ENCODE measurements at regions not wholly inside any gene's neighbourhood (a gene's known extent, or its start where the extent isn't known, plus 50 kb on each side); places are given as distances from the start of the nearest gene placed in this dataset.
"Not testable (repeated sequence)": the region's sequence is repeated elsewhere in the genome, so short reads cannot be mapped to it uniquely, and the experiment has no call there.

- peaks cover 21 to 40% (median 23%) of the 10 kb centered on the region in 3 donors for H3K27me3 Mint-ChIP-seq
- no peaks in the 10 kb centered on the region for H3K4me1 Mint-ChIP-seq
- no peak overlapping the region for H3K4me3 Mint-ChIP-seq
- ATAC-seq (ENCODE audit: low read depth in 2 of 2) (no peak), DNase-seq (no peak)
- peaks cover 0 to 9% (median 5%) of the 10 kb centered on the region in 7 donors for H3K9me3 Mint-ChIP-seq
- H3K27ac Mint-ChIP-seq = peak overlapping the region in 1 of 6 donors; percentile 22
- H3K36me3 Mint-ChIP-seq = no peaks in the 10 kb centered on the region
These were observed 348.9 kb upstream of the C16orf82 start for GRCh38 chr16:26717826-26718225.

GRCh38 chr16:26721290-26721689 lies 345.4 kb upstream of the C16orf82 start:
- H3K36me3 Mint-ChIP-seq = no peaks in the 10 kb centered on the region
- no peak overlapping the region for H3K4me3 Mint-ChIP-seq
- no peak overlapping the region for H3K27ac Mint-ChIP-seq
- H3K9me3 Mint-ChIP-seq = peaks cover 3 to 16% (median 9%) of the 10 kb centered on the region in 7 donors
- peaks cover 22 to 27% (median 22%) of the 10 kb centered on the region in 3 donors for H3K27me3 Mint-ChIP-seq
- DNase-seq = no peak
- no peak for ATAC-seq (ENCODE audit: low read depth in 2 of 2)
- no peaks in the 10 kb centered on the region for H3K4me1 Mint-ChIP-seq

- H3K4me1 Mint-ChIP-seq; H3K36me3 Mint-ChIP-seq; DNase-seq; H3K27ac Mint-ChIP-seq; ATAC-seq (ENCODE audit: low read depth in 2 of 2): not testable (repeated sequence)
- H3K9me3 Mint-ChIP-seq = peaks cover 3 to 16% (median 9%) of the 10 kb centered on the region in 7 donors
- H3K4me3 Mint-ChIP-seq = peak overlapping the region in 1 of 8 donors; percentile 46
- peaks cover 26 to 27% (median 27%) of the 10 kb centered on the region in 3 donors for H3K27me3 Mint-ChIP-seq
These were observed 344.8 kb upstream of the C16orf82 start for GRCh38 chr16:26721957-26722356.

- Mint-ChIP-seq H3K4me1 (no peaks in the 10 kb centered on the region), H3K9me3 (peaks cover under 1 to 18% (median 6%) of the 10 kb centered on the region in 7 donors), H3K4me3 (no peak overlapping the region), H3K27ac (no peak overlapping the region), H3K36me3 (no peaks in the 10 kb centered on the region), H3K27me3 (peaks cover 21 to 22% (median 21%) of the 10 kb centered on the region in 3 donors)
- DNase-seq (no peak), ATAC-seq (ENCODE audit: low read depth in 2 of 2) (no peak)
These were observed 342.5 kb upstream of the C16orf82 start for GRCh38 chr16:26724189-26724588.

GRCh38 chr16:26727848-26728247 lies 338.9 kb upstream of the C16orf82 start:
- DNase-seq (no peak), ATAC-seq (ENCODE audit: low read depth in 2 of 2) (no peak)
- Mint-ChIP-seq H3K27me3 (peaks cover 23 to 37% (median 24%) of the 10 kb centered on the region in 3 donors), H3K27ac (no peak overlapping the region), H3K4me1 (no peaks in the 10 kb centered on the region), H3K9me3 (peaks cover 0 to 13% (median 4%) of the 10 kb centered on the region in 7 donors), H3K36me3 (no peaks in the 10 kb centered on the region), H3K4me3 (no peak overlapping the region)

GRCh38 chr16:26729951-26730541 lies 336.7 kb upstream of the C16orf82 start:
- no peaks in the 10 kb centered on the region for H3K4me1 Mint-ChIP-seq
- H3K4me3 Mint-ChIP-seq = no peak overlapping the region
- H3K27me3 Mint-ChIP-seq = peaks cover 16 to 38% (median 23%) of the 10 kb centered on the region in 3 donors
- peaks cover 0 to 9% (median 2%) of the 10 kb centered on the region in 7 donors for H3K9me3 Mint-ChIP-seq
- no peaks in the 10 kb centered on the region for H3K36me3 Mint-ChIP-seq
- ATAC-seq (ENCODE audit: low read depth in 2 of 2) (no peak), DNase-seq (no peak)
- H3K27ac Mint-ChIP-seq = no peak overlapping the region

- Mint-ChIP-seq H3K27me3 (peaks cover 15 to 32% (median 22%) of the 10 kb centered on the region in 3 donors), H3K36me3 (no peaks in the 10 kb centered on the region), H3K4me3 (no peak overlapping the region), H3K4me1 (no peaks in the 10 kb centered on the region), H3K27ac (no peak overlapping the region), H3K9me3 (peaks cover 0 to 9% (median 3%) of the 10 kb centered on the region in 7 donors)
- no peak for DNase-seq
- ATAC-seq (ENCODE audit: low read depth in 2 of 2) = no peak
These were observed 335.0 kb upstream of the C16orf82 start for GRCh38 chr16:26731729-26732128.

GRCh38 chr16:26733710-26734109 lies 333.0 kb upstream of the C16orf82 start:
- peaks cover 19 to 29% (median 25%) of the 10 kb centered on the region in 3 donors for H3K27me3 Mint-ChIP-seq
- no peaks in the 10 kb centered on the region for H3K4me1 Mint-ChIP-seq
- no peaks in the 10 kb centered on the region for H3K36me3 Mint-ChIP-seq
- DNase-seq (no peak), ATAC-seq (ENCODE audit: low read depth in 2 of 2) (no peak)
- peaks cover 0 to 9% (median 4%) of the 10 kb centered on the region in 7 donors for H3K9me3 Mint-ChIP-seq
- no peak overlapping the region for H3K4me3 Mint-ChIP-seq
- H3K27ac Mint-ChIP-seq = no peak overlapping the region

GRCh38 chr16:26735521-26735920 lies 331.2 kb upstream of the C16orf82 start:
- no peak for DNase-seq
- Mint-ChIP-seq H3K36me3 (no peaks in the 10 kb centered on the region), H3K9me3 (peaks cover 0 to 7% (median 4%) of the 10 kb centered on the region in 7 donors), H3K27ac (no peak overlapping the region), H3K27me3 (peaks cover 15 to 27% (median 19%) of the 10 kb centered on the region in 3 donors), H3K4me3 (no peak overlapping the region), H3K4me1 (no peaks in the 10 kb centered on the region)
- no peak for ATAC-seq (ENCODE audit: low read depth in 2 of 2)

GRCh38 chr16:26736084-26736483 lies 330.6 kb upstream of the C16orf82 start:
- Mint-ChIP-seq H3K27me3 (peaks cover 15 to 22% (median 19%) of the 10 kb centered on the region in 3 donors), H3K4me1 (no peaks in the 10 kb centered on the region), H3K36me3 (no peaks in the 10 kb centered on the region), H3K27ac (no peak overlapping the region), H3K9me3 (peaks cover 0 to 7% (median 4%) of the 10 kb centered on the region in 7 donors), H3K4me3 (no peak overlapping the region)
- ATAC-seq (ENCODE audit: low read depth in 2 of 2) = no peak
- DNase-seq = no peak

GRCh38 chr16:26740771-26741170 lies 326.0 kb upstream of the C16orf82 start:
- H3K27ac Mint-ChIP-seq = no peak overlapping the region
- H3K27me3 Mint-ChIP-seq = peaks cover 15 to 37% (median 27%) of the 10 kb centered on the region in 3 donors
- no peaks in the 10 kb centered on the region for H3K4me1 Mint-ChIP-seq
- no peak for DNase-seq
- no peak overlapping the region for H3K4me3 Mint-ChIP-seq
- H3K36me3 Mint-ChIP-seq = no peaks in the 10 kb centered on the region
- H3K9me3 Mint-ChIP-seq = peaks cover 0 to 8% (median 4%) of the 10 kb centered on the region in 7 donors
- no peak for ATAC-seq (ENCODE audit: low read depth in 2 of 2)

GRCh38 chr16:26742040-26742439 lies 324.7 kb upstream of the C16orf82 start:
- ATAC-seq (ENCODE audit: low read depth in 2 of 2) = no peak
- no peaks in the 10 kb centered on the region for H3K36me3 Mint-ChIP-seq
- H3K4me1 Mint-ChIP-seq = no peaks in the 10 kb centered on the region
- H3K9me3 Mint-ChIP-seq = peaks cover 0 to 5% (median 4%) of the 10 kb centered on the region in 7 donors
- no peak overlapping the region for H3K4me3 Mint-ChIP-seq
- DNase-seq = no peak
- H3K27me3 Mint-ChIP-seq = peaks cover 21 to 47% (median 32%) of the 10 kb centered on the region in 3 donors
- H3K27ac Mint-ChIP-seq = no peak overlapping the region

- H3K27ac Mint-ChIP-seq = no peak overlapping the region
- no peak for DNase-seq
- no peaks in the 10 kb centered on the region for H3K36me3 Mint-ChIP-seq
- H3K4me1 Mint-ChIP-seq = peaks cover 0 to 4% (median 0%) of the 10 kb centered on the region in 3 donors
- H3K9me3 Mint-ChIP-seq = peaks cover 0 to 8% (median 4%) of the 10 kb centered on the region in 7 donors
- H3K27me3 Mint-ChIP-seq = peaks cover 24 to 54% (median 26%) of the 10 kb centered on the region in 3 donors
- no peak overlapping the region for H3K4me3 Mint-ChIP-seq
- ATAC-seq (ENCODE audit: low read depth in 2 of 2) = no peak
These were observed 322.3 kb upstream of the C16orf82 start for GRCh38 chr16:26744430-26744829.

GRCh38 chr16:26747760-26748159 lies 319.0 kb upstream of the C16orf82 start:
- peaks cover 0 to 8% (median 4%) of the 10 kb centered on the region in 7 donors for H3K9me3 Mint-ChIP-seq
- H3K27me3 Mint-ChIP-seq = peaks cover 24 to 42% (median 35%) of the 10 kb centered on the region in 3 donors
- no peak overlapping the region for H3K27ac Mint-ChIP-seq

More at GRCh38 chr16:26747760-26748159, 319.0 kb upstream of the C16orf82 start:
- no peak for DNase-seq
- peaks cover 0 to 4% (median 0%) of the 10 kb centered on the region in 3 donors for H3K4me1 Mint-ChIP-seq
- ATAC-seq (ENCODE audit: low read depth in 2 of 2) = no peak
- no peak overlapping the region for H3K4me3 Mint-ChIP-seq
- no peaks in the 10 kb centered on the region for H3K36me3 Mint-ChIP-seq
